GM18519 (cell line): ENCODE measurements at regions not wholly inside any gene's neighbourhood (a gene's known extent, or its start where the extent isn't known, plus 50 kb on each side); places are given as distances from the start of the nearest gene placed in this dataset.
"Not testable (repeated sequence)": the region's sequence is repeated elsewhere in the genome, so short reads cannot be mapped to it uniquely, and the experiment has no call there.

Experiments
- ATAC-seq: cut with Tn5 transposase; IDR thresholded peaks from one replicate; pipeline ENCODE4 v1.9.1; 2021; ENCODE audit warnings: mild to moderate bottlenecking, moderate library complexity; ENCODE audit not compliant: unreplicated experiment, low FRiP score

- ATAC-seq: no peak
These were observed 210.5 kb downstream of the CSNK1G3 start for GRCh38 chr5:123722451-123722850.

- ATAC-seq: no peak
These were observed 209.8 kb downstream of the CSNK1G3 start for GRCh38 chr5:123721675-123722276.

GRCh38 chr5:123720955-123721354, 209.0 kb downstream of the CSNK1G3 start:
- ATAC-seq: no peak

GRCh38 chr5:123720339-123720738, 208.4 kb downstream of the CSNK1G3 start:
- ATAC-seq: no peak

- no peak for ATAC-seq
These were observed 207.0 kb downstream of the CSNK1G3 start for GRCh38 chr5:123719004-123719403.

- ATAC-seq: no peak
These were observed 206.3 kb downstream of the CSNK1G3 start for GRCh38 chr5:123718238-123718637.

GRCh38 chr5:123717139-123717538, 205.2 kb downstream of the CSNK1G3 start:
- ATAC-seq: no peak

GRCh38 chr5:123710031-123710430, 198.1 kb downstream of the CSNK1G3 start:
- ATAC-seq: no peak

GRCh38 chr5:123709422-123709821, 197.4 kb downstream of the CSNK1G3 start:
- ATAC-seq: no peak

GRCh38 chr5:123708074-123708806, 196.3 kb downstream of the CSNK1G3 start:
- ATAC-seq: no peak

- ATAC-seq: no peak
These were observed 194.6 kb downstream of the CSNK1G3 start for GRCh38 chr5:123706531-123706930.

GRCh38 chr5:123705741-123706140, 193.8 kb downstream of the CSNK1G3 start:
- ATAC-seq: no peak

- no peak for ATAC-seq
These were observed 189.7 kb downstream of the CSNK1G3 start for GRCh38 chr5:123701511-123702200.

- ATAC-seq: no peak
These were observed 188.8 kb downstream of the CSNK1G3 start for GRCh38 chr5:123700624-123701287.

GRCh38 chr5:123699571-123699970, 187.6 kb downstream of the CSNK1G3 start:
- ATAC-seq: no peak

GRCh38 chr5:123698937-123699336, 187.0 kb downstream of the CSNK1G3 start:
- not testable (repeated sequence) for ATAC-seq

GRCh38 chr5:123696921-123697341, 185.0 kb downstream of the CSNK1G3 start:
- ATAC-seq: no peak

- no peak for ATAC-seq
These were observed 178.8 kb downstream of the CSNK1G3 start for GRCh38 chr5:123690821-123691220.

GRCh38 chr5:123681061-123681460, 169.1 kb downstream of the CSNK1G3 start:
- ATAC-seq: no peak

- ATAC-seq: no peak
These were observed 161.1 kb downstream of the CSNK1G3 start for GRCh38 chr5:123673107-123673506.
